DOHH2 (cell line): ENCODE measurements at regions not wholly inside any gene's neighbourhood (a gene's known extent, or its start where the extent isn't known, plus 50 kb on each side); places are given as distances from the start of the nearest gene placed in this dataset.

Experiments used
- H3F3A ChIP-seq: fragments of 200-600 bp; sonication (generic), shearing (Covaris generic); 2 replicates; pipeline ENCODE4 v1.6.0; 2016; ENCODE audit warnings: antibody characterized with exemption, mild to moderate bottlenecking; ENCODE audit not compliant: control insufficient read depth, insufficient read depth
- H3K27ac ChIP-seq: fragments of 200-600 bp; sonication (generic); 2 replicates; pipeline ENCODE4 v1.5.1; 2014; ENCODE audit warnings: low read depth, mild to moderate bottlenecking, low read length, moderate library complexity
- H3K27me3 ChIP-seq: fragments of 200-600 bp; sonication (generic); 2 replicates; pipeline ENCODE4 v1.6.1; 2014; ENCODE audit warnings: mild to moderate bottlenecking, low read length, mixed read lengths; ENCODE audit not compliant: control insufficient read depth
- H3K36me3 ChIP-seq: fragments of 200-600 bp; sonication (generic); 2 replicates; pipeline ENCODE4 v1.6.1; 2014; ENCODE audit warnings: mild to moderate bottlenecking, low read length, moderate library complexity, mixed read lengths; ENCODE audit not compliant: control insufficient read depth
- H3K4me1 ChIP-seq: fragments of 200-600 bp; sonication (generic); 2 replicates; pipeline ENCODE4 v1.6.1; 2014; ENCODE audit warnings: mild to moderate bottlenecking, low read length, mixed read lengths; ENCODE audit not compliant: control insufficient read depth
- H3K4me2 ChIP-seq: fragments of 200-600 bp; sonication (generic); 2 replicates; pipeline ENCODE4 v1.6.0; 2014; ENCODE audit warnings: mild to moderate bottlenecking, low read length, moderate library complexity
- H3K4me3 ChIP-seq: fragments of 200-600 bp; sonication (generic); 2 replicates; pipeline ENCODE4 v1.5.1; 2014; ENCODE audit warnings: mild to moderate bottlenecking, low read length, mixed read lengths
- H3K79me2 ChIP-seq: fragments of 200-600 bp; sonication (generic); 2 replicates; pipeline ENCODE4 v1.6.1; 2014; ENCODE audit warnings: mild to moderate bottlenecking, low read length, mixed read lengths; ENCODE audit not compliant: control insufficient read depth
- H3K9me2 ChIP-seq: fragments of 200-600 bp; sonication (generic); replicated peaks from 2 replicates; pipeline ENCODE4 v1.6.1; 2014; ENCODE audit warnings: mild to moderate bottlenecking, low read length, mixed read lengths; ENCODE audit not compliant: control insufficient read depth
- H3K9me3 ChIP-seq: fragments of 200-600 bp; sonication (generic); 2 replicates; pipeline ENCODE4 v1.6.1; 2014; ENCODE audit warnings: antibody characterized with exemption, low read length, mixed read lengths; ENCODE audit not compliant: control insufficient read depth, insufficient read depth
- H4K20me1 ChIP-seq: fragments of 200-600 bp; sonication (generic); 2 replicates; pipeline ENCODE4 v1.6.0; 2014; ENCODE audit warnings: low read depth, mild to moderate bottlenecking, antibody characterized with exemption, low read length, moderate library complexity; ENCODE audit not compliant: control insufficient read depth, insufficient read depth
- CTCF ChIP-seq: fragments of 200-600 bp; sonication (generic); IDR thresholded peaks from one replicate; pipeline ENCODE4 v1.5.1; 2014; ENCODE audit warnings: antibody characterized with exemption, mild to moderate bottlenecking, low read depth, low read length; ENCODE audit not compliant: poor library complexity, severe bottlenecking
- EZH2phosphoT487 ChIP-seq: fragments of 200-600 bp; sonication (generic); IDR thresholded peaks from 2 replicates; pipeline ENCODE4 v1.6.1; 2017; ENCODE audit warnings: borderline replicate concordance, mild to moderate bottlenecking, antibody characterized with exemption, low read length, moderate library complexity, mixed read lengths

DNA sequence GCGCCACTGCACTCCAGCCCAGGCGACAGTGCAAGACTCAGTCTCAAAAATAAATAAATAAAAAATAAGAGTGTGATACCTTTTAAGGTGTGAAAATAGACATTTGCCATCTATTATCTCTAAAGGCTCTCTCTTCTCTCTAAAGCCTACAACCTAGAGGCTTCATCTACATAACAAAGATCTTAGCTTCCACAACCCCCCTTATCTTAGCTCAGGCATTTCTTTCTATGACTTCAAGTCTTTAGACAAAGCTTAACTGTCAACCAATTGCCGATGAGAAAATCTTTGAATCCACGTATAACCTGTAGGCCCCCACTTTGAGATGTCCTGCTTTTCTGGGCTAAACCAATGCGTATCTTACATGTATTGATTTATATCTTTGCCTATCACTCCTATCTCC lies 64.9 kb upstream of the ADAMTS19 start:
- H3K27me3 ChIP-seq = no peaks in the 10 kb centered on the region
- H3K27ac ChIP-seq = no peak overlapping the region
- no peaks in the 10 kb centered on the region for H3K9me2 ChIP-seq
- H3K9me3 ChIP-seq = no peaks in the 10 kb centered on the region
- H3F3A ChIP-seq = no peaks in the 10 kb centered on the region
- no peaks in the 10 kb centered on the region for H4K20me1 ChIP-seq
- H3K4me1 ChIP-seq = no peaks in the 10 kb centered on the region
- H3K79me2 ChIP-seq = no peaks in the 10 kb centered on the region
- no peak overlapping the region for H3K4me2 ChIP-seq
- H3K36me3 ChIP-seq = no peaks in the 10 kb centered on the region
- no peak overlapping the region for H3K4me3 ChIP-seq
- TF ChIP-seq CTCF (no peak), EZH2phosphoT487 (no peak)

- H3K27me3 ChIP-seq = no peaks in the 10 kb centered on the region
- H3K9me3 ChIP-seq = no peaks in the 10 kb centered on the region
- H3K4me1 ChIP-seq = no peaks in the 10 kb centered on the region
- no peak overlapping the region for H3K27ac ChIP-seq
- no peaks in the 10 kb centered on the region for H3F3A ChIP-seq
- H3K4me2 ChIP-seq = no peak overlapping the region
- no peak overlapping the region for H3K4me3 ChIP-seq
- TF ChIP-seq EZH2phosphoT487 (no peak), CTCF (no peak)
- no peaks in the 10 kb centered on the region for H4K20me1 ChIP-seq
- H3K79me2 ChIP-seq = no peaks in the 10 kb centered on the region
- H3K36me3 ChIP-seq = no peaks in the 10 kb centered on the region
- no peaks in the 10 kb centered on the region for H3K9me2 ChIP-seq
Measured at GRCh38 chr5:129398026-129398678, 61.9 kb upstream of the ADAMTS19 start.

GRCh38 chr5:129399069-129399468 lies 61.0 kb upstream of the ADAMTS19 start:
- Histone ChIP-seq H3K4me3 (no peak overlapping the region), H3K27me3 (no peaks in the 10 kb centered on the region), H4K20me1 (no peaks in the 10 kb centered on the region), H3K9me3 (no peaks in the 10 kb centered on the region), H3K27ac (no peak overlapping the region), H3K9me2 (no peaks in the 10 kb centered on the region), H3K4me1 (no peaks in the 10 kb centered on the region), H3K4me2 (no peak overlapping the region), H3K36me3 (no peaks in the 10 kb centered on the region), H3K79me2 (no peaks in the 10 kb centered on the region), H3F3A (no peaks in the 10 kb centered on the region)
- TF ChIP-seq CTCF (no peak), EZH2phosphoT487 (no peak)
